ENCODE measurements at regions not wholly inside any gene's neighbourhood (a gene's known extent, or its start where the extent isn't known, plus 50 kb on each side); places are given as distances from the start of the nearest gene placed in this dataset.

DNA sequence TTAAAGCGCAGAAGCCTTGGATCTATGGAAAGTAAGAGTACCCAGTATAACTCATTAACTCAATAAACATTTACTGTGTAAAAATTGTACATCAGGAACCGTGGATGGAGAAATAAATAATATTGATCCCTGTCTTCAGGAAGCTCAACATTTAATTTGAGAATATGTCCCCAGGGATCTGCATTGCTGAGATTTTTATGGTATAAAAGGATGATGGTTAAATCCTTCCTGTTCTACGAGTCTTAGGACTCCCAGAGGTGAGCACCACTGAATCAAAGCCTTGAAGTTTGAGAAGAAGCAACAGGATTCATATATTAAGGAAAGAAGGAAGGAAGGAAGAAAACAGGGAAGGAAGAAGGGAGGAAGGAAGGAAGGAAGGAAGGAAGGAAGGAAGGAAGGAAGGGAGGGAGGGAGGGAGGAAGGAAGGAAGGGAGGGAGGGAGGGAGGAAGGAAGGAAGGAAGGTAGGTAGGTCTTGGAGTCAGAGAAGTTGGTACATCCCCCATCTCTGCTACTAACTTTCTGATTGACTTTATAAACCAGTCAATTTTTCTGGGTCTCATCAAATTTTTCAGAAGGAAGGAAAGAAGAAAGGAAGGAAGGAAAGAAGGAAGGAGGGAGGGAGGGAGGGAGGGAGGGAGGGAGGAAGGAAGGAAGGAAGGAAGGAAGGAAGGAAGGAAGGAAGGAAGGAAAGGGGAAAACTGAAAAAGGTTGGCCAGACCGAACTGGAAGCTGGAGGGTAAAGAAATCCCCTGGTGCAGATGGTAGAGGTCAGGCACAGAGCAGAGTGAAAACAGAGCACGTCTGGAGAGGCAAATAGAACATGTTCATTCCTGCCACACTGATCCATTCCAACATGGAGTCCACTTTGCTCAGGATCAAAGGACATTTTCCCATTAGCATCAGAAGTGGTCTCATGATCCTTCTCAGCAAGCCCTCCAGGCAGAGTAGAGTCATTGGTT lies 422.2 kb upstream of the CDH11 start:
- Histone ChIP-seq H3K27ac (no peak overlapping the region), H3K4me1 (no peaks in the 10 kb centered on the region), H3K27me3 (no peaks in the 10 kb centered on the region), H3K9me3 (no peaks in the 10 kb centered on the region), H3K4me3 (no peak overlapping the region), H3K36me3 (no peaks in the 10 kb centered on the region)
- intact Hi-C loops (cut with DNase I; ENCODE audit: low total_unique reads), result loop anchor here (10.0 kb wide), 1 partner anchor 731 kb away; no protein-coding TSS in a partner anchor
- DNase-seq (ENCODE audit: low spot score in 2 of 2), result no peak
- TF ChIP-seq, protein P1, sequence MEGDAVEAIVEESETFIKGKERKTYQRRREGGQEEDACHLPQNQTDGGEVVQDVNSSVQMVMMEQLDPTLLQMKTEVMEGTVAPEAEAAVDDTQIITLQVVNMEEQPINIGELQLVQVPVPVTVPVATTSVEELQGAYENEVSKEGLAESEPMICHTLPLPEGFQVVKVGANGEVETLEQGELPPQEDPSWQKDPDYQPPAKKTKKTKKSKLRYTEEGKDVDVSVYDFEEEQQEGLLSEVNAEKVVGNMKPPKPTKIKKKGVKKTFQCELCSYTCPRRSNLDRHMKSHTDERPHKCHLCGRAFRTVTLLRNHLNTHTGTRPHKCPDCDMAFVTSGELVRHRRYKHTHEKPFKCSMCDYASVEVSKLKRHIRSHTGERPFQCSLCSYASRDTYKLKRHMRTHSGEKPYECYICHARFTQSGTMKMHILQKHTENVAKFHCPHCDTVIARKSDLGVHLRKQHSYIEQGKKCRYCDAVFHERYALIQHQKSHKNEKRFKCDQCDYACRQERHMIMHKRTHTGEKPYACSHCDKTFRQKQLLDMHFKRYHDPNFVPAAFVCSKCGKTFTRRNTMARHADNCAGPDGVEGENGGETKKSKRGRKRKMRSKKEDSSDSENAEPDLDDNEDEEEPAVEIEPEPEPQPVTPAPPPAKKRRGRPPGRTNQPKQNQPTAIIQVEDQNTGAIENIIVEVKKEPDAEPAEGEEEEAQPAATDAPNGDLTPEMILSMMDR (IDR thresholded peaks at IDR 0.05), result no peak
- no peak for TF ChIP-seq POLR2A (IDR thresholded peaks at IDR 0.05)
- TF ChIP-seq POLR2AphosphoS5 (IDR thresholded peaks at IDR 0.05), result no peak

DNA sequence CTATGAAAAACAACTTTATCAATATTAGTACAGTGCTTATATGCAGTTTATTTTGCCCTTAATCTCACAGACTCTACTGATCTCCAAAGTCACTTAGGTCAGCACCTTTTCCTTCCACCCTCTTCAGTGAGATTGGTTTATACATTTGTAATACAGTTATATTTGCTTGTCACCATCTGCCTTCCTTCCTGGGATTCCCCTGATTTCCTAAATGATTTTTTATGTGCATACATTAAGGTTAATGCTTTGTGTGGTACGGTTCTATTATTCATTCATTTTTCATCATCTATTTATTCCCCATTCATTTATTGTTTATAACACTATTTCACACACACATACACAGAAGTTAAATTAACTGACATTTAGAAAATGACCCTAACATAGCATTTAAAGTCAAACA lies 419.8 kb upstream of the CDH11 start:
- no peak for DNase-seq (ENCODE audit: low spot score in 2 of 2)
- H3K36me3 ChIP-seq, result no peaks in the 10 kb centered on the region
- intact Hi-C loops (cut with DNase I; ENCODE audit: low total_unique reads), result loop anchor here (10.0 kb wide), 1 partner anchor 733 kb away; no protein-coding TSS in a partner anchor
- no peaks in the 10 kb centered on the region for H3K4me1 ChIP-seq
- H3K9me3 ChIP-seq, result no peaks in the 10 kb centered on the region
- no peaks in the 10 kb centered on the region for H3K27me3 ChIP-seq
- TF ChIP-seq POLR2AphosphoS5 (IDR thresholded peaks at IDR 0.05), result no peak
- no peak for TF ChIP-seq POLR2A (IDR thresholded peaks at IDR 0.05)
- TF ChIP-seq, protein P1 (IDR thresholded peaks at IDR 0.05), result no peak
- no peak overlapping the region for H3K27ac ChIP-seq
- H3K4me3 ChIP-seq, result no peak overlapping the region

DNA sequence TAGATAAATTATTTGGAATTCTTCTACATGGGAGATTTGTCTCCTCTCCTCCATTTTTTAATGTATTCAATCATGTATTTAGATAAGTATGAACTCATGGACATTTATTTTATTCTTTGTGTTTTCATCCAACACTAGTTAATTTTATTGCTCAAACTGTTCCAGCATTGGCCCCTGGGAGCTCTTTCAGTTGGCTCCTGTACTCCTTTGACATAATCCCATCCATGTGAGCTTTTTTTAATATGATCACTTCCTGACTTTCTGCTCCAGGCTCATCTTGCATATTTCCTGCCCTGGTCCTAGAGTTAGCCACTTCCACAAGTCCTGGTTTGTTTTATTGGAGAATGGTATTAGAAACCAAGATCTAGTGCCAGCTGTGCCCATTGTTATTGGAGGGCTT lies 419.0 kb upstream of the CDH11 start:
- Histone ChIP-seq H3K4me1 (no peaks in the 10 kb centered on the region), H3K27ac (no peak overlapping the region), H3K4me3 (no peak overlapping the region), H3K36me3 (no peaks in the 10 kb centered on the region), H3K9me3 (no peaks in the 10 kb centered on the region), H3K27me3 (no peaks in the 10 kb centered on the region)
- no peak for DNase-seq (ENCODE audit: low spot score in 2 of 2)
- intact Hi-C loops (cut with DNase I; ENCODE audit: low total_unique reads), result loop anchor here (10.0 kb wide), 1 partner anchor 734 kb away; no protein-coding TSS in a partner anchor
- TF ChIP-seq POLR2A (IDR thresholded peaks at IDR 0.05), result no peak
- TF ChIP-seq, protein P1 (IDR thresholded peaks at IDR 0.05), result no peak
- no peak for TF ChIP-seq POLR2AphosphoS5 (IDR thresholded peaks at IDR 0.05)

DNA sequence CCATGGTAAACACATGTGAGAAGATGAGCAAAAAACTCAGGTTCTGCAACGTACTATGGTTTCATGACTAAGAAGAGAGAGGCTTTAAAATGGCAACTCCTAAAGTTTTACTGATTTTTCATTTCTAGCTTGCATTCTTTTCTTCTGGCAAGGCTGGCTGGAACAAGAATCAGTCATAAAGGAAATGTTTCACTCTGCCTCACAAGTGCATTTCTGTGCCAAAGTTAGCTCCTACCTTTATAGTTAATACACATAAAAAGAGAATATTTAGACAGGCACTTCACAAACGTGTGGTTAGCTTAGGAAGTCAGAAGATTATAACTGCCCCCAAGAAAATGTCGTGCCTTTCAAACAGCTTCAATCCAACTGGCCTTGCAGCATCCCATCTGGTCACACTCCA lies 417.1 kb upstream of the CDH11 start:
- no peak for DNase-seq (ENCODE audit: low spot score in 2 of 2)
- Histone ChIP-seq H3K27ac (no peak overlapping the region), H3K27me3 (no peaks in the 10 kb centered on the region), H3K4me3 (no peak overlapping the region), H3K36me3 (no peaks in the 10 kb centered on the region), H3K9me3 (no peaks in the 10 kb centered on the region), H3K4me1 (no peaks in the 10 kb centered on the region)
- TF ChIP-seq, protein P1 (IDR thresholded peaks at IDR 0.05), result no peak
- no peak for TF ChIP-seq POLR2AphosphoS5 (IDR thresholded peaks at IDR 0.05)
- TF ChIP-seq POLR2A (IDR thresholded peaks at IDR 0.05), result no peak
- intact Hi-C loops (cut with DNase I; ENCODE audit: low total_unique reads), result no loop called here

DNA sequence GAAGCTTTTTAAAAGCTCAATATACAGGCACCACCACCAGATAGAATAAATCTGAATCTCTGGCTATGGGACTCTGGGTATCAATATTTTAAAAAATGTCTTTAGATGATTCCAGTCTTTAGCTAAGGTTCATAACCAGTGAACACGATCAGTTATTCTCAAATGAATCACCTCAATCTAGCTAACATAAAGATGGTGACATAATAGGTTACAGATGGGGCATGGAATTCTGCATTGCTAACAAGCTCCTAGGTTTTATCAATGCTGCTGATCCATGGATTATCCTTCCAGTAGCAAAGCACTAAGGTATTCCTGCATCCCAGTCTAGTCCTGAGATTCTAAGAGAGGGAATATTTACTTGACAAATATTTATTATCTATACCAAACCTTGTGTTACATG lies 415.5 kb upstream of the CDH11 start:
- no peaks in the 10 kb centered on the region for H3K4me1 ChIP-seq
- H3K4me3 ChIP-seq, result no peak overlapping the region
- no peaks in the 10 kb centered on the region for H3K9me3 ChIP-seq
- H3K36me3 ChIP-seq, result no peaks in the 10 kb centered on the region
- intact Hi-C loops (cut with DNase I; ENCODE audit: low total_unique reads), result no loop called here
- H3K27me3 ChIP-seq, result no peaks in the 10 kb centered on the region
- no peak for DNase-seq (ENCODE audit: low spot score in 2 of 2)
- H3K27ac ChIP-seq, result no peak overlapping the region
- TF ChIP-seq POLR2A (IDR thresholded peaks at IDR 0.05) (no peak), POLR2AphosphoS5 (IDR thresholded peaks at IDR 0.05) (no peak)
- TF ChIP-seq, protein P1 (IDR thresholded peaks at IDR 0.05), result no peak

All from breast epithelium (tissue), 4 donors.